ENCODE measurements at regions not wholly inside any gene's neighbourhood (a gene's known extent, or its start where the extent isn't known, plus 50 kb on each side); places are given as distances from the start of the nearest gene placed in this dataset.

DNA sequence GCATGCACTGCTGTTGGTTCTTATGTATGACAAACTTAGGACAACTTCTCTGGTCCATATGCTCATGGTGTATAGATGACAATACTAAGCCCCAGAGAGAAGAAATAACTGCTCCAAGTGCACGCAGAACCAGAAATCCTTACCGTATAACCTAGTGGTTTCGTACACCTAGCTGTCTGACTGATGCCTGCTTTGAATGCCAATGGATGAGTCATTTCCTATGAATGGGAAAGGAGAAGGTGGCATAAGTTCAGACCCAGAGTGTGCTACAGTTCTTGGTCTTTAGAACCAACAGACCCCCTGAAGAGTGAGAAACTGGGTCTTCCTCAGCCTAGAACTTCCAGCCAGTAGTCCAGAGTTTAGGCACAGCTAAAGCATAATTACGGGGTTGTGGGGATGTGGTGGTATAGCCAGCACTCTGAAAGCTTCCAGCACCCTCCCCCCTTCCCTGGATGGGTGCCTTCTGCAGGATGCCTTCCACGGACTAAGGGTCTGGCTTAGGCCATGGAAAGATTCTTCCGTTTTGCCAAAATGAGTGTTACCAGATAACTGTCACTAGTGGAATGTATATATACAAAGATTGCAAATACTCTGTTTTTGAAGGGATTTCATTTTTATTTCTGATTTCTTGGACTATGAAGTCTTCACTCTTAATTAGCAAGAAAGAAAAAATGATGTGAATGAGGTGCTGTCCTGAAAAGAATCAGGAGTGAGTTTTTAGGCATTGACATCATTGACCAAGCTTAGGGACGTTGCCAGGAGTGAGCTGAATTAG is 84.6 kb upstream of the PACRGL start:
- H3K4me3 ChIP-seq, result no peak overlapping the region
- no peaks in the 10 kb centered on the region for H3K9me1 ChIP-seq (ENCODE audit: control insufficient read depth, insufficient read depth, low read length)
- in situ Hi-C loops (cut with MboI), result no loop called here
- BruUV-seq (replicated peaks), result no TSS peak
- ChIA-PET CTCF (ENCODE audit: low intra/inter-chr PET ratio) (no interaction called here), POLR2A (no interaction called here)
- intact Hi-C loops (cut with micrococcal nuclease), result no loop called here
- H4K20me1 ChIP-seq (replicated peaks; ENCODE audit: control insufficient read depth, insufficient read depth, low read length), result no peaks in the 10 kb centered on the region
- no peak overlapping the region for H3K9ac ChIP-seq (ENCODE audit: insufficient read depth in 1 of 2, low read depth in 2 of 2, low read length in 2 of 2)
- no peak overlapping the region for H2AFZ ChIP-seq (ENCODE audit: low read depth, low read length)
- H3K79me2 ChIP-seq (ENCODE audit: control insufficient read depth, insufficient read depth, low read length), result no peaks in the 10 kb centered on the region
- ATAC-seq, result no peak
- no peaks in the 10 kb centered on the region for H3K4me1 ChIP-seq (replicated peaks in 1 of 2; ENCODE audit: control insufficient read depth in 2 of 2, insufficient read depth in 2 of 2, low read length in 2 of 2)
- DNase-seq (ENCODE audit: extremely low read depth in 1 of 4, low spot score in 3 of 4), result no peak
- FAIRE-seq, result no peak
- 9% methylated on average over 7 of the region's 7 CpGs for WGBS (ENCODE audit: insufficient coverage, low coverage, missing lambda C conversion rate)
- no peaks in the 10 kb centered on the region for H3K27me3 ChIP-seq (ENCODE audit: control insufficient read depth in 2 of 2, insufficient read depth in 2 of 2, low read length in 2 of 2)
- H3K27ac ChIP-seq (ENCODE audit: extremely low read depth, low read depth, low read length), result no peak overlapping the region
- H3K9me3 ChIP-seq (replicated peaks; ENCODE audit: control insufficient read depth, insufficient read depth, low read depth, low read length), result no peaks in the 10 kb centered on the region
- no peak overlapping the region for H3K4me2 ChIP-seq (ENCODE audit: insufficient read depth, low read length)
- no peaks in the 10 kb centered on the region for H3K36me3 ChIP-seq (ENCODE audit: control insufficient read depth, insufficient read depth, low read length)
- TF ChIP-seq CHD7 (IDR thresholded peaks at IDR 0.05; ENCODE audit: low read depth, low read length), result no peak
- no peak for TF ChIP-seq FOXK2 (conservative IDR thresholded peaks at IDR 0.05 in 1 of 2, IDR thresholded peaks at IDR 0.05 in 1 of 2; ENCODE audit: low read depth in 2 of 2)
- no peak for TF ChIP-seq ZNF274 (IDR thresholded peaks at IDR 0.05; ENCODE audit: borderline replicate concordance, low read depth, low read length)
- TF ChIP-seq, protein P1, sequence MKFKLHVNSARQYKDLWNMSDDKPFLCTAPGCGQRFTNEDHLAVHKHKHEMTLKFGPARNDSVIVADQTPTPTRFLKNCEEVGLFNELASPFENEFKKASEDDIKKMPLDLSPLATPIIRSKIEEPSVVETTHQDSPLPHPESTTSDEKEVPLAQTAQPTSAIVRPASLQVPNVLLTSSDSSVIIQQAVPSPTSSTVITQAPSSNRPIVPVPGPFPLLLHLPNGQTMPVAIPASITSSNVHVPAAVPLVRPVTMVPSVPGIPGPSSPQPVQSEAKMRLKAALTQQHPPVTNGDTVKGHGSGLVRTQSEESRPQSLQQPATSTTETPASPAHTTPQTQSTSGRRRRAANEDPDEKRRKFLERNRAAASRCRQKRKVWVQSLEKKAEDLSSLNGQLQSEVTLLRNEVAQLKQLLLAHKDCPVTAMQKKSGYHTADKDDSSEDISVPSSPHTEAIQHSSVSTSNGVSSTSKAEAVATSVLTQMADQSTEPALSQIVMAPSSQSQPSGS (CRISPR knock-in tag; IDR thresholded peaks at IDR 0.05), result no peak
- no peak for TF ChIP-seq SNIP1 (IDR thresholded peaks at IDR 0.05; ENCODE audit: low read depth)
- no peak for TF ChIP-seq ZNF699 (CRISPR knock-in tag; IDR thresholded peaks at IDR 0.05; ENCODE audit: insufficient replicate concordance)
- TF ChIP-seq PCBP1 (IDR thresholded peaks at IDR 0.05; ENCODE audit: low read depth, low read length, poor library complexity, severe bottlenecking), result no peak
- no peak for TF ChIP-seq ZNF431 (CRISPR knock-in tag; IDR thresholded peaks at IDR 0.05)
